Daoy (cell line): ENCODE measurements at regions not wholly inside any gene's neighbourhood (a gene's known extent, or its start where the extent isn't known, plus 50 kb on each side); places are given as distances from the start of the nearest gene placed in this dataset.
A peak's percentile ranks its signal among the peaks of the same experiment; 100 is the strongest.

Experiments used
- DNase-seq: peaks from one replicate; pipeline ENCODE4 v3.0.0-alpha.2; 2015; ENCODE audit warnings: low read depth

GRCh38 chr3:146308682-146309081, 57.8 kb upstream of the PLSCR4 start:
- peak; percentile 51 for DNase-seq

- DNase-seq = peak; percentile 41
Observed at GRCh38 chr3:146308222-146308621, 57.3 kb upstream of the PLSCR4 start.

- no peak for DNase-seq
Observed at GRCh38 chr3:146307456-146307725, 56.5 kb upstream of the PLSCR4 start.

GRCh38 chr3:146306656-146307455, 56.0 kb upstream of the PLSCR4 start:
- no peak for DNase-seq

GRCh38 chr3:146305808-146306423, 55.0 kb upstream of the PLSCR4 start:
- no peak for DNase-seq

- no peak for DNase-seq
Observed at GRCh38 chr3:146300768-146301167, 49.9 kb upstream of the PLSCR4 start.
